HG03095 (cell line): ENCODE measurements at regions not wholly inside any gene's neighbourhood (a gene's known extent, or its start where the extent isn't known, plus 50 kb on each side); places are given as distances from the start of the nearest gene placed in this dataset.

Source experiments
- ATAC-seq: cut with Tn5 transposase; IDR thresholded peaks from one replicate; pipeline ENCODE4 v1.9.1; 2021; ENCODE audit warnings: moderate library complexity; ENCODE audit not compliant: unreplicated experiment

GRCh38 chr9:16092142-16093091, 539.6 kb downstream of the CCDC171 start:
- ATAC-seq, result no peak

GRCh38 chr9:16098306-16098705, 545.5 kb downstream of the CCDC171 start:
- ATAC-seq, result no peak

- ATAC-seq, result no peak
Measured at GRCh38 chr9:16099732-16100536, 547.1 kb downstream of the CCDC171 start.

- no peak for ATAC-seq
Measured at GRCh38 chr9:16100537-16101091, 547.8 kb downstream of the CCDC171 start.

- no peak for ATAC-seq
Measured at GRCh38 chr9:16102154-16102553, 549.3 kb downstream of the CCDC171 start.

- ATAC-seq, result no peak
Measured at GRCh38 chr9:16103620-16104397, 551.0 kb downstream of the CCDC171 start.

- no peak for ATAC-seq
Measured at GRCh38 chr9:16105168-16106020, 552.6 kb downstream of the CCDC171 start.

GRCh38 chr9:16106021-16106571, 553.3 kb downstream of the CCDC171 start:
- no peak for ATAC-seq

GRCh38 chr9:16112116-16112515, 559.3 kb downstream of the CCDC171 start:
- ATAC-seq, result no peak

GRCh38 chr9:16115994-16116393, 563.2 kb downstream of the CCDC171 start:
- no peak for ATAC-seq

GRCh38 chr9:16118043-16118442, 565.2 kb downstream of the CCDC171 start:
- ATAC-seq, result no peak

- ATAC-seq, result no peak
Measured at GRCh38 chr9:16119261-16120230, 566.7 kb downstream of the CCDC171 start.

- ATAC-seq, result no peak
Measured at GRCh38 chr9:16120231-16120641, 567.4 kb downstream of the CCDC171 start.

- ATAC-seq, result no peak
Measured at GRCh38 chr9:16120727-16121126, 567.9 kb downstream of the CCDC171 start.

- ATAC-seq, result no peak
Measured at GRCh38 chr9:16121168-16121567, 568.3 kb downstream of the CCDC171 start.

GRCh38 chr9:16121601-16122286, 568.9 kb downstream of the CCDC171 start:
- no peak for ATAC-seq

- ATAC-seq, result no peak
Measured at GRCh38 chr9:16125629-16126028, 572.8 kb downstream of the CCDC171 start.

- ATAC-seq, result no peak
Measured at GRCh38 chr9:16126042-16126441, 573.2 kb downstream of the CCDC171 start.
